ENCODE measurements at regions not wholly inside any gene's neighbourhood (a gene's known extent, or its start where the extent isn't known, plus 50 kb on each side); places are given as distances from the start of the nearest gene placed in this dataset.

- TF ChIP-seq CHD7 (IDR thresholded peaks at IDR 0.05; ENCODE audit: insufficient replicate concordance, low read length) (no peak), EZH2 (IDR thresholded peaks at IDR 0.05; ENCODE audit: low read depth, low read length, severe bottlenecking) (no peak), POLR2AphosphoS5 (IDR thresholded peaks at IDR 0.05; ENCODE audit: low read depth, low read length) (no peak), TAF7 (optimal IDR thresholded peaks at IDR 0.05; ENCODE audit: borderline replicate concordance, low read depth, low read length) (no peak), SRF (IDR thresholded peaks at IDR 0.05; ENCODE audit: low read depth, low read length) (no peak), TEAD4 (IDR thresholded peaks at IDR 0.05; ENCODE audit: low read depth, low read length) (no peak), BCL11A (IDR thresholded peaks at IDR 0.05; ENCODE audit: low read depth in 2 of 2, low read length in 2 of 2) (no peak)
Measured at GRCh38 chr13:102968572-102969228, 97.5 kb downstream of the SLC10A2 start (continued).

Data from H1 (cell line).